A673 (cell line): ENCODE measurements at regions not wholly inside any gene's neighbourhood (a gene's known extent, or its start where the extent isn't known, plus 50 kb on each side); places are given as distances from the start of the nearest gene placed in this dataset.

Source experiments
- BruUV-seq: library from RNA; stranded (reverse); fragments of 400-500 nt; replicated peaks from 2 replicates; lab custom pipeline; 2021; lab: Mats Ljungman, UMichigan
- CTCF ChIA-PET: fragments of 300-600 bp; sonication (Branson Sonifier 250); formaldehyde crosslinking; loops from one replicate; lab custom pipeline; 2022; ENCODE audit warnings: antibody characterized with exemption; lab: Charles Lee
- POLR2A ChIA-PET: fragments of 300-600 bp; sonication (Branson Sonifier 250); formaldehyde crosslinking; loops from one replicate; lab custom pipeline; 2022; ENCODE audit warnings: antibody characterized with exemption; ENCODE audit not compliant: low non-redundant PET; lab: Charles Lee
- DNase-seq: peaks from one replicate; pipeline ENCODE4 v3.0.0-alpha.2; 2015; ENCODE audit warnings: low spot score
- H3K27ac ChIP-seq: fragments of 200-600 bp; sonication (generic); 2 replicates; pipeline ENCODE4 v1.5.1; 2016; ENCODE audit warnings: mixed run types, low read depth, mild to moderate bottlenecking, mixed read lengths, antibody characterized with exemption, low read length; ENCODE audit not compliant: poor library complexity, severe bottlenecking
- H3K27me3 ChIP-seq: fragments of 200-600 bp; sonication (generic); replicated peaks from 2 replicates; pipeline ENCODE4 v1.6.1; 2017; ENCODE audit warnings: mixed run types, low read depth, mild to moderate bottlenecking, mixed read lengths, antibody characterized with exemption, low read length; ENCODE audit not compliant: insufficient read depth, poor library complexity
- H3K36me3 ChIP-seq: fragments of 200-600 bp; sonication (generic); 2 replicates; pipeline ENCODE4 v1.6.1; 2016; ENCODE audit warnings: mixed run types, mild to moderate bottlenecking, mixed read lengths, antibody characterized with exemption, low read length; ENCODE audit not compliant: insufficient read depth, poor library complexity, severe bottlenecking
- H3K4me1 ChIP-seq: fragments of 200-600 bp; sonication (generic); 2 replicates; pipeline ENCODE4 v1.6.1; 2017; ENCODE audit warnings: mixed run types, mild to moderate bottlenecking, mixed read lengths, antibody characterized with exemption, low read length; ENCODE audit not compliant: insufficient read depth, poor library complexity, severe bottlenecking
- H3K4me3 ChIP-seq: fragments of 200-600 bp; sonication (generic); 2 replicates; pipeline ENCODE4 v1.5.1; 2016; ENCODE audit warnings: low read depth, mixed run types, mild to moderate bottlenecking, mixed read lengths, low read length; ENCODE audit not compliant: poor library complexity, severe bottlenecking
- H3K9me3 ChIP-seq: fragments of 200-600 bp; sonication (generic); 2 replicates; pipeline ENCODE4 v1.6.1; 2016; ENCODE audit warnings: mixed run types, low read depth, mild to moderate bottlenecking, mixed read lengths, antibody characterized with exemption, low read length; ENCODE audit not compliant: poor library complexity, severe bottlenecking
- CTCF ChIP-seq: fragments of 300-800, 200-600 bp; sonication (generic); conservative IDR thresholded peaks from 2 replicates; pipeline ENCODE4 v1.5.1; 2017; ENCODE audit warnings: low read depth, mild to moderate bottlenecking, antibody characterized with exemption, low read length, moderate library complexity, mixed read lengths
- EZH2 ChIP-seq: fragments of 200-600 bp; sonication (generic); IDR thresholded peaks from 2 replicates; pipeline ENCODE4 v1.6.1; 2017; ENCODE audit warnings: borderline replicate concordance, low read depth, mild to moderate bottlenecking, mixed read lengths, antibody characterized with exemption, low read length; ENCODE audit not compliant: poor library complexity, severe bottlenecking
- intact Hi-C: fragments of 100-400 bp; cut with micrococcal nuclease; formaldehyde crosslinking; loops from one replicate; pipeline ENCODE4 v1.10.0; 2022; ENCODE audit not compliant: unreplicated experiment

- Histone ChIP-seq H3K4me3 (no peak overlapping the region), H3K27ac (no peak overlapping the region), H3K27me3 (no peaks in the 10 kb centered on the region), H3K36me3 (no peaks in the 10 kb centered on the region), H3K9me3 (peaks cover 9% of the 10 kb centered on the region), H3K4me1 (no peaks in the 10 kb centered on the region)
- DNase-seq: no peak
- TF ChIP-seq CTCF (no peak), EZH2 (no peak)
- intact Hi-C loops: no loop called here
- BruUV-seq: no TSS peak
- ChIA-PET POLR2A (no interaction called here), CTCF (no interaction called here)
Observed at GRCh38 chr1:193831465-193831864, 645.1 kb upstream of the B3GALT2 start.

- CTCF ChIA-PET: no interaction called here
- H3K27ac ChIP-seq: no peak overlapping the region
- no peak overlapping the region for H3K4me3 ChIP-seq
- no TSS peak for BruUV-seq
- no peaks in the 10 kb centered on the region for H3K36me3 ChIP-seq
- TF ChIP-seq EZH2 (no peak), CTCF (no peak)
- H3K27me3 ChIP-seq: no peaks in the 10 kb centered on the region
- POLR2A ChIA-PET: no interaction called here
- H3K4me1 ChIP-seq: no peaks in the 10 kb centered on the region
- no peak for DNase-seq
- peaks cover 9% of the 10 kb centered on the region for H3K9me3 ChIP-seq
- intact Hi-C loops: no loop called here
Observed at GRCh38 chr1:193827516-193827915, 641.1 kb upstream of the B3GALT2 start.

- Histone ChIP-seq H3K4me1 (no peaks in the 10 kb centered on the region), H3K27ac (no peak overlapping the region), H3K36me3 (no peaks in the 10 kb centered on the region), H3K27me3 (no peaks in the 10 kb centered on the region), H3K9me3 (no peaks in the 10 kb centered on the region), H3K4me3 (no peak overlapping the region)
- ChIA-PET POLR2A (no interaction called here), CTCF (no interaction called here)
- no TSS peak for BruUV-seq
- no peak for DNase-seq
- TF ChIP-seq EZH2: no peak
- intact Hi-C loops: no loop called here
Observed at GRCh38 chr1:193819376-193819775, 633.0 kb upstream of the B3GALT2 start.

GRCh38 chr1:193807208-193807607 lies 620.8 kb upstream of the B3GALT2 start:
- Histone ChIP-seq H3K4me3 (no peak overlapping the region), H3K27me3 (no peaks in the 10 kb centered on the region), H3K36me3 (no peaks in the 10 kb centered on the region), H3K4me1 (no peaks in the 10 kb centered on the region), H3K27ac (no peak overlapping the region), H3K9me3 (no peaks in the 10 kb centered on the region)
- ChIA-PET CTCF (no interaction called here), POLR2A (no interaction called here)
- TF ChIP-seq CTCF (no peak), EZH2 (no peak)
- no TSS peak for BruUV-seq
- intact Hi-C loops: no loop called here
- DNase-seq: no peak
